HCT116 (cell line): ENCODE measurements at regions not wholly inside any gene's neighbourhood (a gene's known extent, or its start where the extent isn't known, plus 50 kb on each side); places are given as distances from the start of the nearest gene placed in this dataset.

Experiments used
- ATAC-seq: fragments of 200-7000 bp; cut with Tn5 transposase; 2 replicates; pipeline ENCODE4 v1.9.1; 2020; ENCODE audit warnings: mild to moderate bottlenecking, moderate library complexity
- BruUV-seq: library from RNA; stranded (reverse); fragments of 400-500 nt; replicated peaks from 2 replicates; lab custom pipeline; 2021; lab: Mats Ljungman, UMichigan
- CTCF ChIA-PET: fragments of 300-600 bp; sonication (Branson Sonifier 250); formaldehyde crosslinking; loops from one replicate; lab custom pipeline; 2021; ENCODE audit warnings: antibody characterized with exemption; lab: Charles Lee
- POLR2A ChIA-PET: fragments of 300-600, 350-600 bp; sonication (Branson Sonifier 250); formaldehyde crosslinking; loops from one replicate; lab custom pipeline; 2021; ENCODE audit warnings: antibody characterized with exemption; lab: Charles Lee
- RAD21 ChIA-PET, 2 experiments: fragments of 300-600 bp; sonication (Branson Sonifier 250); formaldehyde crosslinking; loops; one replicate each; lab custom pipeline; 2023; ENCODE audit warnings: low total read pairs in 2 of 2; ENCODE audit not compliant: uncharacterized antibody in 2 of 2, unreplicated experiment in 2 of 2, low non-redundant PET in 1 of 2; lab: Charles Lee
- DNase-seq: peaks from one replicate; pipeline ENCODE4 v3.0.0-alpha.2; 2010; ENCODE audit warnings: low read depth, low spot score
- H2AFZ ChIP-seq: fragments of 200-600 bp; shearing (Covaris generic), sonication (generic); 2 replicates; pipeline ENCODE4 v1.6.1; 2017; ENCODE audit warnings: low read depth, mixed run types, mixed read lengths, antibody characterized with exemption, low read length; ENCODE audit not compliant: poor library complexity, severe bottlenecking
- H3K27ac ChIP-seq: 2 replicates; pipeline ENCODE4 v1.5.1; 2012; ENCODE audit warnings: low read depth, low read length
- H3K27me3 ChIP-seq: fragments of 200-600 bp; sonication (generic); 2 replicates; pipeline ENCODE4 v1.6.1; 2016; ENCODE audit warnings: mixed run types, low read length, mixed read lengths; ENCODE audit not compliant: insufficient read depth
- H3K36me3 ChIP-seq, 2 experiments: fragments of 200-500 bp in 1 of 2; fragments of 200-600 bp in 1 of 2; sonication (Bioruptor generic) in 1 of 2; sonication (generic) in 1 of 2; 2 replicates each; pipeline versions ENCODE4 v1.5.1 to v1.6.1; 2014 to 2016; ENCODE audit warnings: low read length in 2 of 2, inconsistent platforms in 1 of 2, mixed read lengths in 1 of 2, mixed run types in 1 of 2; ENCODE audit not compliant: insufficient read depth in 2 of 2, control insufficient read depth in 1 of 2
- H3K4me1 ChIP-seq, 2 experiments: fragments of 200-600 bp in 1 of 2; sonication (generic) in 1 of 2; 2 replicates each; pipeline versions ENCODE4 v1.5.1 to v1.6.1; 2012 to 2017; ENCODE audit warnings: low read length in 2 of 2, inconsistent platforms in 1 of 2, mild to moderate bottlenecking in 1 of 2, mixed read lengths in 1 of 2, mixed run types in 1 of 2, moderate library complexity in 1 of 2; ENCODE audit not compliant: insufficient read depth in 2 of 2, control insufficient read depth in 1 of 2
- H3K4me2 ChIP-seq: fragments of 200-600 bp; sonication (generic); 2 replicates; pipeline ENCODE4 v1.6.1; 2017; ENCODE audit warnings: mixed run types, low read length, mixed read lengths
- H3K4me3 ChIP-seq, 2 experiments: fragments of 200-600 bp in 1 of 2; sonication (generic) in 1 of 2; replicated peaks in 1 of 2; 2 replicates each; pipeline ENCODE4 v1.5.1; 2011 to 2016; ENCODE audit warnings: low read length in 2 of 2, control low read depth in 1 of 2, low read depth in 1 of 2, mild to moderate bottlenecking in 1 of 2, mixed read lengths in 1 of 2, mixed run types in 1 of 2
- H3K79me2 ChIP-seq: fragments of 200-600 bp; sonication (generic); 2 replicates; pipeline ENCODE4 v1.6.1; 2017; ENCODE audit warnings: mild to moderate bottlenecking, mixed run types, low read length, moderate library complexity, mixed read lengths; ENCODE audit not compliant: insufficient read depth
- H3K9ac ChIP-seq: fragments of 200-600 bp; sonication (generic); 2 replicates; pipeline ENCODE4 v1.6.1; 2016; ENCODE audit warnings: low read length, mixed read lengths
- H3K9me2 ChIP-seq: fragments of 200-600 bp; sonication (generic), shearing (Covaris generic); 2 replicates; pipeline ENCODE4 v1.6.1; 2017; ENCODE audit warnings: mixed run types, mild to moderate bottlenecking, moderate library complexity; ENCODE audit not compliant: insufficient read depth
- H3K9me3 ChIP-seq, 2 experiments: fragments of 200-500 bp in 1 of 2; fragments of 200-600 bp in 1 of 2; sonication (Bioruptor generic) in 1 of 2; sonication (generic) in 1 of 2; 2 replicates each; pipeline ENCODE4 v1.6.1; 2014 to 2017; ENCODE audit warnings: low read length in 2 of 2, mixed read lengths in 2 of 2, inconsistent platforms in 1 of 2, low read depth in 1 of 2, mild to moderate bottlenecking in 1 of 2, mixed run types in 1 of 2, moderate library complexity in 1 of 2; ENCODE audit not compliant: control insufficient read depth in 1 of 2, insufficient read depth in 1 of 2
- H4K20me1 ChIP-seq: fragments of 200-600 bp; sonication (generic), shearing (Covaris generic); 2 replicates; pipeline ENCODE4 v1.6.1; 2017; ENCODE audit warnings: mixed run types, mild to moderate bottlenecking, moderate library complexity; ENCODE audit not compliant: insufficient read depth
- CBX3 ChIP-seq: IDR thresholded peaks from 2 replicates; pipeline ENCODE4 v1.6.1; 2012; ENCODE audit warnings: low read depth
- CTCF ChIP-seq, 3 experiments: fragments of 200-600 bp in 1 of 3; sonication (generic) in 1 of 3; IDR thresholded peaks in 2 of 3; conservative IDR thresholded peaks in 1 of 3; 2 replicates each; pipeline ENCODE4 v1.5.1; 2012 to 2017; ENCODE audit warnings: low read depth in 2 of 3, low read length in 2 of 3, antibody characterized with exemption in 1 of 3, borderline replicate concordance in 1 of 3, control low read depth in 1 of 3, mild to moderate bottlenecking in 1 of 3, mixed read lengths in 1 of 3, mixed run types in 1 of 3, moderate library complexity in 1 of 3; ENCODE audit not compliant: insufficient read depth in 1 of 3
- RAD21 ChIP-seq: IDR thresholded peaks from 2 replicates; pipeline ENCODE4 v1.6.1; 2012; ENCODE audit warnings: low read depth, mild to moderate bottlenecking
- SIN3A ChIP-seq: IDR thresholded peaks from 2 replicates; pipeline ENCODE4 v1.6.1; 2012; ENCODE audit warnings: low read depth
- TCF7L2 ChIP-seq: IDR thresholded peaks from 2 replicates; pipeline ENCODE4 v1.7.0; 2011; ENCODE audit warnings: borderline replicate concordance, inconsistent platforms; ENCODE audit not compliant: insufficient read depth, insufficient read length; ENCODE audit errors: extremely low read depth
- intact Hi-C: fragments of 100-400 bp; cut with micrococcal nuclease; formaldehyde crosslinking; loops from 2 replicates; pipeline ENCODE4 v1.10.0; 2022
- TF ChIP-seq, protein P1 (sequence below): IDR thresholded peaks from 2 replicates; pipeline ENCODE4 v1.6.1; 2012

DNA sequence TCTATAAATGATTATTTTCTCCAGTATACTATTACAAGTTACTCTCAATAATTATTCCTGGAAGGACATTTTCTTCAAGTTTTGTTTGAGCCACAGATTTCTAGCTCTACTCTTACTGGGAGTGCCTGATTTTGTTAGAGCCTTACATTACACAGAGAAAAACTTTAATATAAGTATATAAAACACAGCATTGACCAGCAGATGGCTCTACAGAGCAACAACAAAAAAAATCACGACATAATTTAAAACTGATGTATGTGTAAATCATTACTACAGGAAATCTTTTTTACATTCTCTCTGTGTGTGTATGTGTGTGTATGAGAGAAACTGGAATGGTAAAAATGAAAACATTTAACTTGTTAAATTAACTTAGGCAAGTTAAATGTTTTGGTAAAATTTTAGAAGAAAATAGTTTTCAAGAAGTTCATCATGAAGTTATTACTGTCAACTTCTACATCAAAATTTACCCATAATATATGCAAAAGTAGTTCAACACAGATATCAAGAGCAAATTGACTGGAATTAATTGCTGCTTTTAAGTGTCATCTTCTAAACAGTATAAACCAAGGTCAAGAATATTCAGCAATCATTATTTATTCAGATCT lies 103.3 kb downstream of the MDH1 start:
- Histone ChIP-seq H3K27me3 (no peaks in the 10 kb centered on the region), H3K9me3 (no peaks in the 10 kb centered on the region), H3K79me2 (no peaks in the 10 kb centered on the region), H2AFZ (peak overlapping the region; percentile 63), H4K20me1 (no peaks in the 10 kb centered on the region), H3K9me2 (no peaks in the 10 kb centered on the region), H3K4me1 (no peaks in the 10 kb centered on the region), H3K4me2 (no peak overlapping the region), H3K4me3 (no peak overlapping the region), H3K36me3 (no peaks in the 10 kb centered on the region), H3K9ac (no peak overlapping the region), H3K27ac (no peak overlapping the region)
- TF ChIP-seq RAD21: peak; percentile 76
- peak; percentile 47 to 61 (median 60); a peak in 5 of 6 replicates for TF ChIP-seq CTCF (IDR thresholded peaks at IDR 0.05 in 2 of 3, conservative IDR thresholded peaks at IDR 0.05 in 1 of 3; ENCODE audit: borderline replicate concordance in 1 of 3, insufficient read depth in 1 of 3, low read depth in 2 of 3, low read length in 2 of 3)
- TF ChIP-seq CBX3: no peak
- no peak for TF ChIP-seq TCF7L2
- TF ChIP-seq, protein P1, sequence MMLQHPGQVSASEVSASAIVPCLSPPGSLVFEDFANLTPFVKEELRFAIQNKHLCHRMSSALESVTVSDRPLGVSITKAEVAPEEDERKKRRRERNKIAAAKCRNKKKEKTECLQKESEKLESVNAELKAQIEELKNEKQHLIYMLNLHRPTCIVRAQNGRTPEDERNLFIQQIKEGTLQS: no peak
- intact Hi-C loops: loop anchor here (1.0 to 2.0 kb wide), 2 partner anchors 169 to 197 kb away; no protein-coding TSS in a partner anchor
- RAD21 ChIA-PET: interaction anchor here in 1 of 2 experiments (0.6 to 1.0 kb wide), 2 partner anchors 35 to 169 kb away, joined by 4 to 7 read pairs; no protein-coding TSS in a partner anchor
- CTCF ChIA-PET: interaction anchor here (0.8 to 2.0 kb wide), 7 partner anchors 9 to 172 kb away, joined by 3 to 12 read pairs (median 5); no protein-coding TSS in a partner anchor
- peak; percentile 31 for DNase-seq
- no TSS peak for BruUV-seq
- POLR2A ChIA-PET: no interaction called here
- peak; percentile 67 for ATAC-seq

- TF ChIP-seq SIN3A: no peak
- Histone ChIP-seq H3K9me3 (no peaks in the 10 kb centered on the region), H3K36me3 (no peaks in the 10 kb centered on the region), H3K27me3 (no peaks in the 10 kb centered on the region), H3K4me3 (no peak overlapping the region), H3K9ac (no peak overlapping the region), H3K4me1 (peaks cover 10 to 19% of the 10 kb centered on the region in 2 experiments; a peak in 3 of 4 replicates), H2AFZ (no peak overlapping the region), H4K20me1 (no peaks in the 10 kb centered on the region), H3K27ac (no peak overlapping the region), H3K4me2 (no peak overlapping the region), H3K79me2 (no peaks in the 10 kb centered on the region), H3K9me2 (no peaks in the 10 kb centered on the region)
- ATAC-seq: no peak
- CTCF ChIA-PET: no interaction called here
- intact Hi-C loops: loop anchor here (5.0 kb wide), 1 partner anchor 147 kb away; the partner anchor contains the start of gene UGP2
- no peak for DNase-seq
- no TSS peak for BruUV-seq
- POLR2A ChIA-PET: no interaction called here
- RAD21 ChIA-PET: no interaction called here
These were observed 106.8 kb downstream of the MDH1 start for GRCh38 chr2:63695583-63695982.
